RWPE1 (cell line): ENCODE measurements at regions not wholly inside any gene's neighbourhood (a gene's known extent, or its start where the extent isn't known, plus 50 kb on each side); places are given as distances from the start of the nearest gene placed in this dataset.

Source experiments
- CTCF ChIA-PET: fragments of 350-600 bp; sonication (Branson Sonifier 250); formaldehyde crosslinking; extraction: SDS; loops from one replicate; lab custom pipeline; 2021; lab: Yijun Ruan, JAX
- POLR2A ChIA-PET: fragments of 400-600 bp; formaldehyde crosslinking; extraction: SDS; loops from one replicate; lab custom pipeline; 2020; ENCODE audit warnings: antibody characterized with exemption; ENCODE audit not compliant: low non-redundant PET; lab: Yijun Ruan, JAX
- DNase-seq: peaks from one replicate; pipeline ENCODE4 v3.0.0; 2012; ENCODE audit warnings: low spot score
- H3K27ac ChIP-seq: fragments of 450-650 bp; 2 replicates; pipeline ENCODE4 v1.5.1; 2017
- CTCF ChIP-seq: fragments of 450-650 bp; conservative IDR thresholded peaks from 2 replicates; pipeline ENCODE4 v1.5.1; 2017; ENCODE audit warnings: low read depth, mild to moderate bottlenecking

GRCh38 chrX:26019386-26019785 is 118.8 kb upstream of the MAGEB18 start:
- ChIA-PET POLR2A (no interaction called here), CTCF (no interaction called here)
- no peak for TF ChIP-seq CTCF
- H3K27ac ChIP-seq: no peak overlapping the region
- DNase-seq: no peak

GRCh38 chrX:26026179-26026578 is 112.0 kb upstream of the MAGEB18 start:
- CTCF ChIA-PET: no interaction called here
- no peak for DNase-seq
- POLR2A ChIA-PET: no interaction called here
- TF ChIP-seq CTCF: no peak
- H3K27ac ChIP-seq: no peak overlapping the region

- POLR2A ChIA-PET: no interaction called here
- H3K27ac ChIP-seq: no peak overlapping the region
- DNase-seq: no peak
- no peak for TF ChIP-seq CTCF
- CTCF ChIA-PET: no interaction called here
These were observed 105.8 kb upstream of the MAGEB18 start for GRCh38 chrX:26032111-26032912.

GRCh38 chrX:26037367-26037766 is 100.8 kb upstream of the MAGEB18 start:
- DNase-seq: no peak
- ChIA-PET CTCF (no interaction called here), POLR2A (no interaction called here)
- TF ChIP-seq CTCF: no peak
- no peak overlapping the region for H3K27ac ChIP-seq

GRCh38 chrX:26050099-26050498 is 88.0 kb upstream of the MAGEB18 start:
- POLR2A ChIA-PET: no interaction called here
- CTCF ChIA-PET: interaction anchor here (0.8 kb wide), 1 partner anchor 9 kb away, joined by 3 read pairs; no protein-coding TSS in a partner anchor
- no peak for TF ChIP-seq CTCF
- no peak overlapping the region for H3K27ac ChIP-seq
- DNase-seq: no peak

GRCh38 chrX:26070882-26071281 is 67.3 kb upstream of the MAGEB18 start:
- POLR2A ChIA-PET: no interaction called here
- H3K27ac ChIP-seq: no peak overlapping the region
- no peak for DNase-seq
- CTCF ChIA-PET: no interaction called here
- TF ChIP-seq CTCF: no peak
